ENCODE measurements at regions not wholly inside any gene's neighbourhood (a gene's known extent, or its start where the extent isn't known, plus 50 kb on each side); places are given as distances from the start of the nearest gene placed in this dataset.

GRCh38 chr15:45891766-45892165 is 256.9 kb downstream of the SQOR start:
- Mint-ChIP-seq H3K36me3 (ENCODE audit: insufficient read depth in 2 of 2) (no peaks in the 10 kb centered on the region), H3K4me1 (ENCODE audit: low read depth) (no peaks in the 10 kb centered on the region), H3K4me3 (no peak overlapping the region), H3K9me3 (peaks cover 2 to 5% of the 10 kb centered on the region in 2 donors), H3K27me3 (ENCODE audit: low read depth) (peaks cover 4% of the 10 kb centered on the region), H3K27ac (no peak overlapping the region)
- DNase-seq (no peak), ATAC-seq (replicated peaks in 1 of 2) (no peak)

GRCh38 chr15:45892182-45892581 is 257.4 kb downstream of the SQOR start:
- H3K27ac Mint-ChIP-seq: no peak overlapping the region
- no peaks in the 10 kb centered on the region for H3K4me1 Mint-ChIP-seq (ENCODE audit: low read depth)
- ATAC-seq (replicated peaks in 1 of 2) (no peak), DNase-seq (no peak)
- H3K36me3 Mint-ChIP-seq (ENCODE audit: insufficient read depth in 2 of 2): no peaks in the 10 kb centered on the region
- peaks cover 4% of the 10 kb centered on the region for H3K27me3 Mint-ChIP-seq (ENCODE audit: low read depth)
- H3K9me3 Mint-ChIP-seq: peaks cover 0 to 2% of the 10 kb centered on the region in 2 donors
- H3K4me3 Mint-ChIP-seq: no peak overlapping the region

- Mint-ChIP-seq H3K36me3 (ENCODE audit: insufficient read depth in 2 of 2) (no peaks in the 10 kb centered on the region), H3K9me3 (peaks cover 1 to 4% of the 10 kb centered on the region in 2 donors), H3K27ac (no peak overlapping the region), H3K4me3 (no peak overlapping the region), H3K27me3 (ENCODE audit: low read depth) (no peaks in the 10 kb centered on the region), H3K4me1 (ENCODE audit: low read depth) (no peaks in the 10 kb centered on the region)
- DNase-seq (no peak), ATAC-seq (replicated peaks in 1 of 2) (no peak)
Observed at GRCh38 chr15:45903283-45903682, 268.5 kb downstream of the SQOR start.

DNA sequence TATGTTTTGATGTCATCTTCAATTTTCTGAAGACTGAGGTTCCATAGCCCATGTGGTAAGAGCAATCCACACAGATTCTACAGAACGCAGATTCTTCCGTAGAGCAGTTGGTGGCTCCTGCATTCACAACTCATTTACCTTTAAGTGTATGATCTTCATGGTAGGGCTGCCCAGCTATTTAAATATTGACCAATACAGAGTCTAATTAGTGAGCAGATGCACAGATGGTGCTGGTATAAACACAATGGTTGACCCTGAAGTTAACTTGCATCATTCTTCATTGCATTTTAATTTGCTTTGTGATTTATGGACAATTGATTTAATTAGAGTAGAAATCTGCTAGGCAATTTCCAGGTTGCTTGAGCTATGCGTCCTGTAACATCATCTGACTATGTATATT is 269.2 kb downstream of the SQOR start:
- no peaks in the 10 kb centered on the region for H3K4me1 Mint-ChIP-seq (ENCODE audit: low read depth)
- DNase-seq (no peak), ATAC-seq (replicated peaks in 1 of 2) (no peak)
- H3K27ac Mint-ChIP-seq: no peak overlapping the region
- peaks cover 0 to 6% of the 10 kb centered on the region in 2 donors for H3K9me3 Mint-ChIP-seq
- H3K36me3 Mint-ChIP-seq (ENCODE audit: insufficient read depth in 2 of 2): no peaks in the 10 kb centered on the region
- no peaks in the 10 kb centered on the region for H3K27me3 Mint-ChIP-seq (ENCODE audit: low read depth)
- H3K4me3 Mint-ChIP-seq: no peak overlapping the region

GRCh38 chr15:45906230-45906629 is 271.4 kb downstream of the SQOR start:
- Mint-ChIP-seq H3K36me3 (ENCODE audit: insufficient read depth in 2 of 2) (no peaks in the 10 kb centered on the region), H3K4me1 (ENCODE audit: low read depth) (no peaks in the 10 kb centered on the region), H3K9me3 (peaks cover 0 to 6% of the 10 kb centered on the region in 2 donors), H3K27me3 (ENCODE audit: low read depth) (no peaks in the 10 kb centered on the region), H3K27ac (no peak overlapping the region), H3K4me3 (no peak overlapping the region)
- no peak for ATAC-seq (replicated peaks in 1 of 2)
- DNase-seq: no peak

- DNase-seq (no peak), ATAC-seq (replicated peaks in 1 of 2) (no peak)
- no peaks in the 10 kb centered on the region for H3K4me1 Mint-ChIP-seq (ENCODE audit: low read depth)
- no peaks in the 10 kb centered on the region for H3K27me3 Mint-ChIP-seq (ENCODE audit: low read depth)
- H3K4me3 Mint-ChIP-seq: no peak overlapping the region
- no peaks in the 10 kb centered on the region for H3K36me3 Mint-ChIP-seq (ENCODE audit: insufficient read depth in 2 of 2)
- H3K27ac Mint-ChIP-seq: no peak overlapping the region
- H3K9me3 Mint-ChIP-seq: peaks cover 0 to 6% of the 10 kb centered on the region in 2 donors
Observed at GRCh38 chr15:45910671-45911070, 275.8 kb downstream of the SQOR start.

GRCh38 chr15:45913451-45913850 is 278.6 kb downstream of the SQOR start:
- no peak for DNase-seq
- H3K36me3 Mint-ChIP-seq (ENCODE audit: insufficient read depth in 2 of 2): no peaks in the 10 kb centered on the region
- peaks cover 0 to 1% of the 10 kb centered on the region in 2 donors for H3K9me3 Mint-ChIP-seq
- no peak for ATAC-seq (replicated peaks in 1 of 2)
- H3K27ac Mint-ChIP-seq: no peak overlapping the region
- no peak overlapping the region for H3K4me3 Mint-ChIP-seq
- no peaks in the 10 kb centered on the region for H3K4me1 Mint-ChIP-seq (ENCODE audit: low read depth)
- H3K27me3 Mint-ChIP-seq (ENCODE audit: low read depth): no peaks in the 10 kb centered on the region

DNA sequence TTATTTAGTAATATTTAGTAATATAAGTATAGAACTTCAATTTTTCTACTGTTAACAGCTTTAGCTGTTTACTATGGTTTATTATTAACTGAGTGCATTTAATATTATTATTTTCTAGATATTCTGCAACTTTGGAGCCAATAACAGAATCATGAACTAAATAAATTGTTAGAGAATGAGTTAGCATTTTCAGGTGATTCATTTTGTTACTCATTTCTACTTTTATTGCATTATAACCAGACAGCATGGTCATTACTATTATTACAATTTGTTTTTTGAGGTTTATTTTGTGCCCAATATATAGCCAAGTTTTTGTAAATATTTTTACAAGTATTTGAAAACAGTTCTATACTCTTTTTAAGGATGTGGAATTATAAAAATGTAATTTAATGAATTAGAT is 279.6 kb downstream of the SQOR start:
- Mint-ChIP-seq H3K4me1 (ENCODE audit: low read depth) (no peaks in the 10 kb centered on the region), H3K27ac (no peak overlapping the region), H3K36me3 (ENCODE audit: insufficient read depth in 2 of 2) (no peaks in the 10 kb centered on the region), H3K4me3 (no peak overlapping the region), H3K27me3 (ENCODE audit: low read depth) (no peaks in the 10 kb centered on the region), H3K9me3 (no peaks in the 10 kb centered on the region)
- ATAC-seq (replicated peaks in 1 of 2) (no peak), DNase-seq (no peak)

- Mint-ChIP-seq H3K4me3 (no peak overlapping the region), H3K36me3 (ENCODE audit: insufficient read depth in 2 of 2) (no peaks in the 10 kb centered on the region), H3K27me3 (ENCODE audit: low read depth) (no peaks in the 10 kb centered on the region), H3K9me3 (peaks cover 0 to 4% of the 10 kb centered on the region in 2 donors), H3K27ac (no peak overlapping the region), H3K4me1 (ENCODE audit: low read depth) (no peaks in the 10 kb centered on the region)
- no peak for ATAC-seq (replicated peaks in 1 of 2)
- DNase-seq: no peak
Observed at GRCh38 chr15:45918839-45919238, 284.0 kb downstream of the SQOR start.

- no peaks in the 10 kb centered on the region for H3K36me3 Mint-ChIP-seq (ENCODE audit: insufficient read depth in 2 of 2)
- H3K27ac Mint-ChIP-seq: no peak overlapping the region
- DNase-seq (no peak), ATAC-seq (replicated peaks in 1 of 2) (no peak)
- no peaks in the 10 kb centered on the region for H3K27me3 Mint-ChIP-seq (ENCODE audit: low read depth)
- H3K9me3 Mint-ChIP-seq: peaks cover 0 to 4% of the 10 kb centered on the region in 2 donors
- H3K4me3 Mint-ChIP-seq: no peak overlapping the region
- no peaks in the 10 kb centered on the region for H3K4me1 Mint-ChIP-seq (ENCODE audit: low read depth)
Observed at GRCh38 chr15:45919806-45920205, 285.0 kb downstream of the SQOR start.

- Mint-ChIP-seq H3K4me1 (ENCODE audit: low read depth) (no peaks in the 10 kb centered on the region), H3K4me3 (no peak overlapping the region), H3K9me3 (peaks cover 0 to 4% of the 10 kb centered on the region in 2 donors), H3K27me3 (ENCODE audit: low read depth) (no peaks in the 10 kb centered on the region), H3K36me3 (ENCODE audit: insufficient read depth in 2 of 2) (no peaks in the 10 kb centered on the region), H3K27ac (no peak overlapping the region)
- DNase-seq (no peak), ATAC-seq (replicated peaks in 1 of 2) (no peak)
Observed at GRCh38 chr15:45921376-45921775, 286.5 kb downstream of the SQOR start.

GRCh38 chr15:45921978-45922377 is 287.1 kb downstream of the SQOR start:
- no peak overlapping the region for H3K4me3 Mint-ChIP-seq

DNA sequence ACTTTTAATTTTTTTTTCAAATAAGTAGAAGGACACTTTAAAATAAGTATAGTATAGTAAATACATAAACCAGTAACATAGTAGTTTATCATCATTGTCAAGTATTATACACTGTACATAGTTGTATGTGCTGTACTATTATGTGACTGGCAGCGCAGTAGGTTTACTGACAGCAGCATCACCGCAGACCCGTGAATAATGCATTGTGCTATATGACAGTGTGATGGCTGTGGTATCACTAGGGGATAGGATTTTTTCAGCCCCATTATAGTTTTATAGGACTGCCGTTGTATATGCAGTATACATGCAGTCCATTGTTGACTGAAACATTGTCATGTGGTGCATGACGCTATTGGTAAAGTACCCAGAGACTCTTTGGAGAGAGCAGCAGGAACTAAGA is 306.5 kb downstream of the SQOR start:
- ATAC-seq (replicated peaks in 1 of 2): no peak
- no peaks in the 10 kb centered on the region for H3K36me3 Mint-ChIP-seq (ENCODE audit: insufficient read depth in 2 of 2)
- no peak overlapping the region for H3K27ac Mint-ChIP-seq
- H3K4me3 Mint-ChIP-seq: no peak overlapping the region
- H3K4me1 Mint-ChIP-seq (ENCODE audit: low read depth): no peaks in the 10 kb centered on the region
- no peaks in the 10 kb centered on the region for H3K27me3 Mint-ChIP-seq (ENCODE audit: low read depth)
- DNase-seq: no peak
- peaks cover 0 to 1% of the 10 kb centered on the region in 2 donors for H3K9me3 Mint-ChIP-seq

More at GRCh38 chr15:45921978-45922377, 287.1 kb downstream of the SQOR start:
- Mint-ChIP-seq H3K9me3 (peaks cover 0 to 4% of the 10 kb centered on the region in 2 donors), H3K36me3 (ENCODE audit: insufficient read depth in 2 of 2) (no peaks in the 10 kb centered on the region), H3K4me1 (ENCODE audit: low read depth) (no peaks in the 10 kb centered on the region), H3K27me3 (ENCODE audit: low read depth) (no peaks in the 10 kb centered on the region), H3K27ac (no peak overlapping the region)
- DNase-seq (no peak), ATAC-seq (replicated peaks in 1 of 2) (no peak)

DNA sequence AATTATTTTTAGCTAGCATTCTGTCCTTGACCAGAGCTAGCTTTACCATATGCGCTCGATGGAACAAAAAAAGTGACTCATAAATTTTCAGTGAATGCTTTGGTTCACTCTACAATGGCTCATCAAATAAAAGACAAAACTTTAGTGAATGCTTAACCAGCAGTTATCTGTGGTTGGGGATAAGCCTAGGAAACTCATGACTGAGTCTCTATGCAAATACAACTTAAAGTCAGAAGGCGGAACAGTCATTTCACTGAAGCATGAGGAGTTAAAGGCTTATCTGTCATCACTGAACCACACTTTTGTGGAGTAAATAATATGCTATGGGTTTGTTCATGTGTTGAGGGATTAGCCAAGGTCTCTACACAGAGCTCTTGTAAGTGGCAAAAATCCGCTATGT is 308.4 kb downstream of the SQOR start:
- no peaks in the 10 kb centered on the region for H3K36me3 Mint-ChIP-seq (ENCODE audit: insufficient read depth in 2 of 2)
- no peaks in the 10 kb centered on the region for H3K4me1 Mint-ChIP-seq (ENCODE audit: low read depth)
- ATAC-seq (replicated peaks in 1 of 2) (no peak), DNase-seq (no peak)
- H3K27ac Mint-ChIP-seq: no peak overlapping the region
- no peaks in the 10 kb centered on the region for H3K9me3 Mint-ChIP-seq
- H3K4me3 Mint-ChIP-seq: no peak overlapping the region
- H3K27me3 Mint-ChIP-seq (ENCODE audit: low read depth): no peaks in the 10 kb centered on the region
